ENCODE measurements at regions not wholly inside any gene's neighbourhood (a gene's known extent, or its start where the extent isn't known, plus 50 kb on each side); places are given as distances from the start of the nearest gene placed in this dataset.
"Not testable (repeated sequence)": the region's sequence is repeated elsewhere in the genome, so short reads cannot be mapped to it uniquely, and the experiment has no call there.

DNA sequence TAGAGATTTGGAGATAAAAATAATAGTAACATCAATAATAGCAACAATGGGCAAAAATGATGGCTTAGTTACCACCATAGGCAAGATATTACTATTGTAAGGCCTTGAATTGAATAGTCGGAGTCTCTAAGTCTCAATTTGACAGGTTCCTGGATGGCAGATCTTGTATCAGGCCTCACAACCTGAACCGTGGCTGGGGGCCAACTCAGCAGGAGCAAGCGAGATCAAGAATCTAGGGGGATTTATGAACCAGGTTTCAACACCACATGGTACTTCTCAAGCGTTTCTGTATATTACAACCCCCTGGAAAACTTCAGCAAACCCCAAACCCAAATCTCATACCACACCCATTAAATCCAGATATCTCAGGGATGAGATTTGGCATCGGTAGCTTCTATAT, 573.8 kb downstream of the LIG4 start:
- no peak for DNase-seq

DNA sequence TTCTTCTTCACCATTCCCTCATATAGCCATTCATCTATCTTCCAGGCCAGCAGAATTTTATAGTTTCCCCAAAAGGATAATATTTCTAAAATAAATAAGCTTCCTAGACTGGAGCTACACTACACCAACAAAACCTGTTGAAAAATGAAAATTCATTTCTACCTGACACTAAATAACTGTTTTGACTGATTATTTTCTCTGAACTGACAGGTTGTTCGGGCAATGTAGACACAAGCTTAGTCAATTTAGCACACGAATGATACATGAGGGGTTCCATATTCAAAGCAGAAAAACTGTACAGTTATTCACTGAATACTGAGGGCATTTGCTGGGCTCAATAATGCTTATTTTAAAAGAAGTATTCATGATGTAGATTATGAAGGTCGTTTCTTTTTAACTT, 589.7 kb downstream of the LIG4 start:
- DNase-seq = no peak

GRCh38 chr13:107617527-107617926, 597.8 kb downstream of the LIG4 start:
- DNase-seq = no peak

DNA sequence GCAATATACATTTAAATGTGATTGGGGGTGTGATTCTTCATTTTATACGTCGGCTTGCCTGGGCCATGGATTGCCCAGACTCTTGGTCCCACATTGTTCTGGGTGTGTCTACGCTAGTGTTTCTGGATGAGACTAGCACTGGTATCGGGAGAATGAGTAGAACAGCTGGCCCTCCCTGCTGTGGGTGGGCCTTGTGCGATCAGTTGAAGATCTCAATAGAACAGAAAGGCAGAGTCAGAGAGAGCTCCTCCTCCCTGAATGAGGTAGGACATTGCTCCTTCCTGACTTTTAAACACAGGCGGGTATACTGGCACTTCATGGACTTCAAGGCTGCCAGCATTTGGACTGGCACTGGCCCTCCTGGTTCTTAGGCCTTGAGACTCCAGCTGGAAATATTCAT, 603.0 kb downstream of the LIG4 start:
- DNase-seq = no peak

DNA sequence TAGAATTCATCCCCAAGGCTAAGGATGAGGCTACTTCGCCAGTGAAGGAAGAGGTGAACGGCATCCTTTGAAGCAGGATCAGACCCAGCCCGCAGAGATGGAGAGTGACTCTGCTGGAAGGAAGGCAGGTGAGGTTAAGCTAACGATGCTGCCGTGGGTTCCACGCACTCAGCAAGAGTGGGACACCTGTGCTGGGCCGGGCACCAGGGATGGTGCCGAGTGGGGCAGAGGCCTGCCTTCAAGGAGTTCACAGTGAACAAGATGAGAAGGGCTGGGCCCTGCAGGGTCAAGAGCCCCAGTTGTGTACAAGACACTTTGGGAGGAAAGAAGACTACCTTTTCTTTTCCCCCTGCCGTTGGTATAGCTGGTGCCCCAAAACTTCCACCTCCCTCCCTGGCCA, 606.6 kb downstream of the LIG4 start:
- DNase-seq = no peak

DNA sequence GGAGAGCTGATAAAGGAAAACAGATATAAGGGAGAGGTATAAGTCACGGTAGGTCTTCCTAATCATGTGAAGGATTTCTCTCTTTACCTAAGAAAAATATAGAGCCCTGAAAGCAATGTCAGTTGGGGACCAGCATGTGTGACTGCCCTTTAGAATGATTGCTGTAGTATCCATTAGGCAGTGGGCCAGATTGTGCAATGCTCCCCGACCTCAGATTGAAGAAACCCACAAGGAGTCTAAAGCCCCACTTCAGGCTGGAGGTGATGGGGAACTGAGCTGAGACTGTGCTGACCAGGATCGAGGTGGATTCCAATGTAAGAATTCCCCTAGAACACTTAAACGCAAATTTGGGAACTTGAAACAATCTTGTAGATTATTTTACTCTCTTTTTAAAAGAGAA, 614.4 kb downstream of the LIG4 start:
- DNase-seq = no peak

GRCh38 chr13:107596306-107596705, 619.0 kb downstream of the LIG4 start:
- not testable (repeated sequence) for DNase-seq

GRCh38 chr13:107590556-107590955, 624.8 kb downstream of the LIG4 start:
- no peak for DNase-seq

GRCh38 chr13:107587681-107588080, 627.7 kb downstream of the LIG4 start:
- no peak for DNase-seq

GRCh38 chr13:107586216-107586615, 629.1 kb downstream of the LIG4 start:
- no peak for DNase-seq

DNA sequence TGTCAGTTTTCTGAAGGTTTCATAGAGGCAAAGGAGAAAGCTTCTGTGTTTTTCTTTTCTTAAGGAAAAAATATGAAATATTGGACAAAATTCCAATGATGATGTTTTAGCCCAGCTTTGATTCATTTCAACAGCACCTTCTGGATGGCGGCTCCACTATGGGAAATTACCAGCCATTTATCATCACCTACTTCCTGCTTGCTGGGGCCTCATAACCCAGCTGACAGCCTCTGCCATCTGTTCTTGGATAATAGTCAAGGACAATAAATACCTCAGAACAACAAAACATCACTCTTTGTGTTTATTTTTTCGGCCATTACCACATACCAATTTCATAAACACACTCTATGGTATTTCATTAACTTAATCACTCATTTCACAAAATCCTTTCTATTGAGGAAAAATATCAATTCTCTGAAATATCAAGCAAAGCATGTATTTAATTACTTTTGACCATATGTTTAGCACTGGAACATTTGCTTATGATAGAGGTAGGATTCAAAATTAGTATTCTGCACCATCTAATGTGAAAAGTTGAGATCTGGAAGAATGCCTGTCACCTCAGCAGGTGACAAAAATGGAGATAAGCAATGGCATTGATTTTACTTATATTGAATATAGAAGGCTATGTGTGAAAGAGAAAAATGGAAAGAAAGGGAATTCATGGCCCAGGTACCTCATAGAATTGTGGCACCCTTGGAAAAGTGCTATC, 629.7 kb downstream of the LIG4 start:
- DNase-seq = no peak

DNA sequence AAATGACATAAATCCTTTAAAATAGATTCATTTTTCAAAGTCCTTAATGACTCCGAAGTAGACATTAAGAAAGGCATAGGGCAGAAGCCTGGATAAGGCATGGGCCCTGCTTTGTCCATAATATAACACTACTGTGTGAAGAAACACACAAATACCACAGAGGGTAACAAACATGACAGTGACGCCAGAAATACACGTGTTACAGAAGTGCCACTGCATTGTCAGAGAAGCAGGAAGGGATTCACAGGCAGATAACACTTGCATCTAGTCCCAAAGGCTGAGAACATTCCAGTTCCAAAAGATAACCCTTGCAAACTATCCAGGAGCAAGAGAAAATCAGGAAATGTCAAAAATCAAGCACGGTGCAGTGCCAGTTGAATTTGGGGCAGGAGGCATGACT, 633.2 kb downstream of the LIG4 start:
- DNase-seq = no peak

GRCh38 chr13:107580741-107581412, 634.5 kb downstream of the LIG4 start:
- DNase-seq = no peak

- no peak for DNase-seq
These were observed 638.9 kb downstream of the LIG4 start for GRCh38 chr13:107576430-107576829.

DNA sequence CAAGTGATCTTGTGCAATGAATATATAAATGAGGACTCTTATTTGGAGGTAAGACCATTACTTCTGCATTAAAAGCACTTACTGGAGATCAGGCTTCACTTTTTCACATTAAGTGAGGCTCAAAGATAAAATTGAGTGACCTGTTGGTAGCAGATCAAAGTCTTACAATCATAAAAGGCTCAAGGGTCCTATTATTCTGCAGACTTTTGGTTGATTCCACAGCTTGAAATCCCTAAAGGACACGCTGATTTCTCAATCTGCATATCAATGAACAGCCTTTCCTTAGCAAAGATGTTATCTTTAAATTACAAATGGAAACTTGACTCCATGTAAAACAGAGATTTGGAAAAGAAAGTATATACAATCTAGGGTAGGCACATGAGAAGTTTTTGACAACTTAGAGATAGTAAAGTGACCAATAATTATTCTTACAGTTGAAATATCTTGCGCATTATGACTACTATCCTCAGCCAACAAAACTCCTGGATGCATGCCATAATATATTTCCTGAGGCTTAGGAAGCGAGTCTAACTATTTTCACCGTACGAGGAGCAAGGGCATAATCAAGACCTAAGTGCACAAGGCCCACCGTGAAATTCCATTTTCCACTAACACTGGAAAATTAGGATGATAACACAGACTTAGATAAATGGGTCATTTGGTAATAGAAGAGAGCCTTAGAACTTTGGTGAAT, 640.7 kb downstream of the LIG4 start:
- DNase-seq = no peak

DNA sequence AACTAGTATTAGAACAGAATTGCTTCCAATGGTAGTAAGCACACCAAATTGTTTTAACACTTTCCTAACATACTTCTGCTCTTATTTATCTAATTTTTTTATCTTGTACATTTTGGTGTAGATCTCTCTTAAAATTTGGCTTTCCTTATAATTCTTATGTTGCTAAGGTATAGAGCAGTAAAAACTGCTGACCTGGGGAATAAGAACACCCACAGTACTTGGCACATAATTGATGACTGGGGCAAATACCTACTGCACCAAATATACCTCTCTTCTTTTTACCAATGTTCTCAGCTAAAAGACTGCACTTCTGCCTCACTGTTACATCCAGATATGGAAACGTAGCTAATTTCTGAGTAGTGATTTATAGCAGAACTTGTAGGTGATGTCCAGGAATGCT, 642.2 kb downstream of the LIG4 start:
- DNase-seq = no peak

DNA sequence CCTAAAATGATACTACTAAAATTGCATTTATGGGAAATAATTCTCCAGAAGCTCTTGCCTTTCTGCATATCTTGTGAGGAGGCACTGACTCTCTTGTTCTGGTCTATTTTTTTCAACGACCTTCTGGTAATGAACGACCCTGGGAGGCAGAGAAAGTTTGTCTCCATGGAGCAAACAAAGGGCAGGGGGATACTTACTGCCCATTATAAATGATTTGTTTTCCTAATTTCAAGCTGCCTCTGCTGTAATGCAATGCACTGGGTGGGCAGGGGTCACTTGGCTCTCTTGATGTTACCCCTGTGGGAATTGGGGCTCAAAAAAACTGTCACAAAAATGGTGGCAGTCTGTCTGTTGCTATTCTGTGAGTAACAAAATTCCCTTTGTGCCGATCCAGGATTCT, 643.2 kb downstream of the LIG4 start:
- DNase-seq = no peak

- no peak for DNase-seq
These were observed 647.2 kb downstream of the LIG4 start for GRCh38 chr13:107568181-107568580.

- no peak for DNase-seq
These were observed 652.0 kb downstream of the LIG4 start for GRCh38 chr13:107563099-107563925.

DNA sequence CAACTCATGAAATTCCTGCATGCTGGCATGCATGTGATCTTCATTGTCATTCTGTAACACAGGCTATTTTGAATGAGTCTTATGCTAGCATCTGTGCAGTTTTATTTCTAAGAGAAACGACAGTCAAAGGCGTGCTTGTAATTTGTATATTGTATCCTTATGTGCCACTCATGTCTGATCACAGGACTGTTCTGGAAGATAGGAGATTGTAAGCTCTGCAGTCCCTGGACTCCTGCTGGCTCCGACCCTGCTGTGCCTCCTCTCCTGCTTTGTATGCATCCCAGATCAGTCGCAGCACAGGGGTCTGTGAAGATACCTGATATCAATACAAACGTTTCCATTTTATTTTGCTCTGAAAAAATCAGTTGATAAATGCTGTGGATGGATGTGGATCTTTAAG, 653.1 kb downstream of the LIG4 start:
- no peak for DNase-seq

DNA sequence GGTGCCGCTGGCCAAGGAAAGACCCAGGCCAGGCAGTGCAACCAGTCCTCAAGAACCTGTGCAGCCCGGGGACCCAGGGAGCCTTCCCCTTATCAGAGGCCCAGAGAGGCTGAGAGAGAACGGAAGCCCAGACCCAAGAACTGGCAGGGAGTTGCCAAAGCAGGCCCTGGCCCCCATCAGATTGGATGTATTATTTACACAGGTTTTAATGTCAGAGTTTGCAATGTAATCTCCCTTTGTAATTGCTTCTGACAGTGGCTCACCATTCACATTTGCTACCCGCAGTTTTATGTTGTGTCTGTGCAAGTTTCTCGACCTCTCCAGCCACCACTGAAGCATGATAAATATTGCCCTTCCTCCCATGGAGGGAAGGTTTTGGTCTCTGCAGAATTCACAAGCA, 660.9 kb downstream of the LIG4 start:
- no peak for DNase-seq

- no peak for DNase-seq
These were observed 661.5 kb downstream of the LIG4 start for GRCh38 chr13:107553838-107554237.

DNA sequence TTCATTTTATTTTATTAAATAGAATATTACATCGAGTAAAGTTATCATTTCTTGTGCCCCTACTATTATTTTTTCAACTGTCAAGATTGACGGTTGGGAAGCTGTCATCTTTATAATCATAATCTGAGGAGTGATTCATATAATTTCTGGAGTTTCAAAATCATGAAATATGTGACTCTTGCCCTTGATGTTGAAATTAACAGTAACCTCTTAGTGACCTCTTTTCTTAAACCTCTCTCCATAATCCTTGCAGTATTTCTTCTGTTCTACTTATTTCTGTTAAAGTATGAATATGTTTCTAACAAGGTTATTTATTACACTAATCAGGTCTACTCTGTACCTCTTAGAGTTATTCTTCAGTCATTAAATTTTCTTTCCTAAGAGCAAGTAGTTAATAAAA, 663.8 kb downstream of the LIG4 start:
- no peak for DNase-seq
